ENCODE measurements at regions not wholly inside any gene's neighbourhood (a gene's known extent, or its start where the extent isn't known, plus 50 kb on each side); places are given as distances from the start of the nearest gene placed in this dataset.

- Mint-ChIP-seq H3K27me3 (peaks cover 0 to 14% of the 10 kb centered on the region in 2 donors), H3K4me3 (no peak overlapping the region), H3K27ac (no peak overlapping the region), H3K36me3 (no peaks in the 10 kb centered on the region), H3K4me1 (peaks cover 0 to 7% (median 2%) of the 10 kb centered on the region in 3 donors), H3K9me3 (no peaks in the 10 kb centered on the region)
- H3K36me3 ChIP-seq (ENCODE audit: control insufficient read depth in 2 of 2, extremely low read depth in 1 of 2, insufficient read depth in 1 of 2, low read length in 1 of 2) = no peaks in the 10 kb centered on the region
- WGBS (ENCODE audit: insufficient coverage) = 71% methylated on average over 1 of the region's 7 CpGs
- CTCF ChIA-PET = no interaction called here
- H3K9me3 ChIP-seq = no peaks in the 10 kb centered on the region
- DNase-seq = no peak
- no peak for ATAC-seq (replicated peaks in 1 of 4)
- H3K27ac ChIP-seq (ENCODE audit: low read length) = no peak overlapping the region
- H3K4me3 ChIP-seq (ENCODE audit: control insufficient read depth in 1 of 2, extremely low read depth in 1 of 2, low read length in 1 of 2) = no peak overlapping the region
- peaks cover 0 to 15% of the 10 kb centered on the region in 2 experiments for H3K27me3 ChIP-seq (replicated peaks in 1 of 2; ENCODE audit: control insufficient read depth in 2 of 2, extremely low read depth in 1 of 2, insufficient read depth in 2 of 2, low read length in 1 of 2)
- POLR2A ChIA-PET = no interaction called here
- H3K4me1 ChIP-seq (ENCODE audit: control insufficient read depth in 1 of 2, extremely low read depth in 1 of 2, insufficient read depth in 2 of 2, low read length in 2 of 2) = no peaks in the 10 kb centered on the region
Observed at GRCh38 chr17:73794336-73794735, 150.1 kb upstream of the SDK2 start.

- Mint-ChIP-seq H3K9me3 (no peaks in the 10 kb centered on the region), H3K36me3 (no peaks in the 10 kb centered on the region), H3K27me3 (peaks cover 0 to 15% of the 10 kb centered on the region in 2 donors), H3K4me3 (no peak overlapping the region), H3K4me1 (peaks cover 0 to 7% (median 2%) of the 10 kb centered on the region in 3 donors), H3K27ac (no peak overlapping the region)
- ChIA-PET CTCF (no interaction called here), POLR2A (no interaction called here)
- Histone ChIP-seq H3K9me3 (no peaks in the 10 kb centered on the region), H3K4me1 (ENCODE audit: control insufficient read depth in 1 of 2, extremely low read depth in 1 of 2, insufficient read depth in 2 of 2, low read length in 2 of 2) (no peaks in the 10 kb centered on the region), H3K27me3 (replicated peaks in 1 of 2; ENCODE audit: control insufficient read depth in 2 of 2, extremely low read depth in 1 of 2, insufficient read depth in 2 of 2, low read length in 1 of 2) (peaks cover 0 to 18% of the 10 kb centered on the region in 2 experiments), H3K4me3 (ENCODE audit: control insufficient read depth in 1 of 2, extremely low read depth in 1 of 2, low read length in 1 of 2) (no peak overlapping the region), H3K27ac (ENCODE audit: low read length) (no peak overlapping the region), H3K36me3 (ENCODE audit: control insufficient read depth in 2 of 2, extremely low read depth in 1 of 2, insufficient read depth in 1 of 2, low read length in 1 of 2) (no peaks in the 10 kb centered on the region)
- DNase-seq (no peak), ATAC-seq (replicated peaks in 1 of 4) (no peak)
- 90% methylated on average over 1 of the region's 2 CpGs for WGBS (ENCODE audit: insufficient coverage)
Observed at GRCh38 chr17:73795730-73796129, 151.5 kb upstream of the SDK2 start.

DNA sequence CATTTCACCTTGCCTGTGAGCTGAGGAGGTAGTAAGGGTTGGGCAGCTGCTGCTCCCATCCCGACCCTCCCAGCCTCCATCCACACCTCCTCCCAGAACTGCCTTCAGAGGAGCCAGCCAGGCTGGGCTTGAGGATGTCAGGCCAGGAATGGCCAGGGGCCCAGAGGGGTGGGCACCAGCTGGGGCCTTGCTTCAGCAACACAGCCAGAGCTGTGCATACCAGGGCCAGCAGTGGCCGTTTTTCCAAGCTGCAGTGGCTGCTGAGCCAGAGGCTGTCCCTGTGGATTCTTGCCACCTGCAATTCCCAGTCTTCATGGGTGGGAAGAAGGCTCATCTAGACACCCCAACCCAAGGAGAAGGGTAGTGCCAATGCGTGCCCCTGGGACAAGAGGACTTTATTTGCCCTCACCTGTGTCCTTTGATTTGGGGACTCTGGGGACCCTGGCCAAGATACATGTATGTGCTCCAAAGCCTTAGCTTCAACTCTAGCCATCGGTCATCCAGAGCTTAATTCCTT, 153.4 kb upstream of the SDK2 start:
- no CpG with 5 or more reads among the region's 4 CpGs for WGBS (ENCODE audit: insufficient coverage)
- ATAC-seq (replicated peaks in 1 of 4) (no peak), DNase-seq (no peak)
- no peaks in the 10 kb centered on the region for H3K4me1 ChIP-seq (ENCODE audit: control insufficient read depth in 1 of 2, extremely low read depth in 1 of 2, insufficient read depth in 2 of 2, low read length in 2 of 2)
- CTCF ChIA-PET = interaction anchor here in 1 of 2 donors (0.6 kb wide), 1 partner anchor 416 kb away, joined by 4 read pairs; no protein-coding TSS in a partner anchor
- peaks cover 6 to 18% of the 10 kb centered on the region in 2 donors for H3K27me3 Mint-ChIP-seq
- H3K9me3 Mint-ChIP-seq = peaks cover under 1 to 4% (median 2%) of the 10 kb centered on the region in 3 donors
- no peak overlapping the region for H3K4me3 ChIP-seq (ENCODE audit: control insufficient read depth in 1 of 2, extremely low read depth in 1 of 2, low read length in 1 of 2)
- H3K36me3 Mint-ChIP-seq = no peaks in the 10 kb centered on the region
- H3K4me1 Mint-ChIP-seq = peaks cover 5 to 15% (median 8%) of the 10 kb centered on the region in 3 donors
- H3K36me3 ChIP-seq (ENCODE audit: control insufficient read depth in 2 of 2, extremely low read depth in 1 of 2, insufficient read depth in 1 of 2, low read length in 1 of 2) = no peaks in the 10 kb centered on the region
- no peaks in the 10 kb centered on the region for H3K9me3 ChIP-seq
- no peak overlapping the region for H3K27ac ChIP-seq (ENCODE audit: low read length)
- peaks cover 0 to 12% of the 10 kb centered on the region in 2 experiments for H3K27me3 ChIP-seq (replicated peaks in 1 of 2; ENCODE audit: control insufficient read depth in 2 of 2, extremely low read depth in 1 of 2, insufficient read depth in 2 of 2, low read length in 1 of 2)
- POLR2A ChIA-PET = no interaction called here
- no peak overlapping the region for H3K27ac Mint-ChIP-seq
- no peak overlapping the region for H3K4me3 Mint-ChIP-seq

DNA sequence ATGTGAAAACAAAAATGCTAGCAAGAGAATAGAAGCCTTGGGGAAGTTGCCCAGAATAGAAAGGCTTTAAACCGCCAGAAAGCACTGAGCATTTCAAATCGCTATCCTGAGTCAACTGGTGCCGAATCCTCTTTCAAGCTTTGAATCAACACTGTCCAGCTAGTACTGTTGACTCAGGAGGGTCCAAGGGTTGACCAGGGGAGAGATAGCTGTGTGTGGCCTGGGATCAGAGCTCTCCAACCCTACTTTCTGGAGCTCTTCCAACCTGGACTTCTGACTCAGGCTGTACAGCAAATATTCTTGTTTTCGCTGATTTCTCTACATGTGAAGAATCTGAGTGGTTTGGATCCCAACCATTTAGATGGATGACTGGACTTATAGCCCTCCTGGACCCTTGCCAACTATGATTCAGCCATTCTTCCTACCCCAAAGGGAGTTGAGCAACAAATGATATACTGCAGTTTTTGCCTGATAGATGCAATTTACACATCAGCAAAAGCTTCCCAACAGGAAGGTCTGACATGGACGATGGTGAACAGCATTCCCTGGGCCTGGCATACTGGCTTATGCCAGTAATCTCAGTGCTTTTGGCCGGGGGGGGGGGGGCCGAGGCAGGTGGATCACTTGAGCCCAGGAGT, 154.0 kb upstream of the SDK2 start:
- H3K4me1 ChIP-seq (ENCODE audit: control insufficient read depth in 1 of 2, extremely low read depth in 1 of 2, insufficient read depth in 2 of 2, low read length in 2 of 2) = no peaks in the 10 kb centered on the region
- H3K4me3 ChIP-seq (ENCODE audit: control insufficient read depth in 1 of 2, extremely low read depth in 1 of 2, low read length in 1 of 2) = no peak overlapping the region
- Mint-ChIP-seq H3K36me3 (no peaks in the 10 kb centered on the region), H3K27ac (no peak overlapping the region), H3K4me1 (peaks cover 3 to 18% (median 12%) of the 10 kb centered on the region in 3 donors), H3K4me3 (no peak overlapping the region), H3K9me3 (peaks cover 6 to 9% (median 7%) of the 10 kb centered on the region in 3 donors), H3K27me3 (peaks cover 6 to 15% of the 10 kb centered on the region in 2 donors)
- H3K27me3 ChIP-seq (replicated peaks in 1 of 2; ENCODE audit: control insufficient read depth in 2 of 2, extremely low read depth in 1 of 2, insufficient read depth in 2 of 2, low read length in 1 of 2) = peaks cover 0 to 12% of the 10 kb centered on the region in 2 experiments
- ATAC-seq (replicated peaks in 1 of 4) (no peak), DNase-seq (no peak)
- WGBS (ENCODE audit: insufficient coverage) = 100% methylated on average over 1 of the region's 7 CpGs
- no peak overlapping the region for H3K27ac ChIP-seq (ENCODE audit: low read length)
- POLR2A ChIA-PET = no interaction called here
- H3K9me3 ChIP-seq = no peaks in the 10 kb centered on the region
- CTCF ChIA-PET = interaction anchor here (0.6 to 0.8 kb wide), 2 partner anchors 49 to 417 kb away, joined by 3 to 4 read pairs; no protein-coding TSS in a partner anchor
- no peaks in the 10 kb centered on the region for H3K36me3 ChIP-seq (ENCODE audit: control insufficient read depth in 2 of 2, extremely low read depth in 1 of 2, insufficient read depth in 1 of 2, low read length in 1 of 2)

- H3K9me3 Mint-ChIP-seq = peaks cover 7 to 9% (median 8%) of the 10 kb centered on the region in 3 donors
- CTCF ChIA-PET = interaction anchor here in 1 of 2 donors (0.8 kb wide), 1 partner anchor 49 kb away, joined by 3 read pairs; no protein-coding TSS in a partner anchor
Observed at GRCh38 chr17:73799096-73799495, 154.9 kb upstream of the SDK2 start.

GRCh38 chr17:73799781-73800627, 155.8 kb upstream of the SDK2 start:
- ATAC-seq (replicated peaks in 1 of 4) = no peak
- POLR2A ChIA-PET = no interaction called here

More at GRCh38 chr17:73799096-73799495, 154.9 kb upstream of the SDK2 start:
- Mint-ChIP-seq H3K36me3 (no peaks in the 10 kb centered on the region), H3K4me3 (no peak overlapping the region), H3K4me1 (peaks cover 3 to 18% (median 12%) of the 10 kb centered on the region in 3 donors), H3K27me3 (peaks cover 6 to 15% of the 10 kb centered on the region in 2 donors), H3K27ac (no peak overlapping the region)
- no peaks in the 10 kb centered on the region for H3K4me1 ChIP-seq (ENCODE audit: control insufficient read depth in 1 of 2, extremely low read depth in 1 of 2, insufficient read depth in 2 of 2, low read length in 2 of 2)
- no peaks in the 10 kb centered on the region for H3K36me3 ChIP-seq (ENCODE audit: control insufficient read depth in 2 of 2, extremely low read depth in 1 of 2, insufficient read depth in 1 of 2, low read length in 1 of 2)
- H3K4me3 ChIP-seq (ENCODE audit: control insufficient read depth in 1 of 2, extremely low read depth in 1 of 2, low read length in 1 of 2) = no peak overlapping the region
- ATAC-seq (replicated peaks in 1 of 4) = no peak
- POLR2A ChIA-PET = no interaction called here
- H3K9me3 ChIP-seq = no peaks in the 10 kb centered on the region
- H3K27ac ChIP-seq (ENCODE audit: low read length) = no peak overlapping the region
- H3K27me3 ChIP-seq (replicated peaks in 1 of 2; ENCODE audit: control insufficient read depth in 2 of 2, extremely low read depth in 1 of 2, insufficient read depth in 2 of 2, low read length in 1 of 2) = peaks cover 0 to 16% of the 10 kb centered on the region in 2 experiments
- no peak for DNase-seq

More at GRCh38 chr17:73799781-73800627, 155.8 kb upstream of the SDK2 start:
- Histone ChIP-seq H3K36me3 (ENCODE audit: control insufficient read depth in 2 of 2, extremely low read depth in 1 of 2, insufficient read depth in 1 of 2, low read length in 1 of 2) (no peaks in the 10 kb centered on the region), H3K27me3 (replicated peaks in 1 of 2; ENCODE audit: control insufficient read depth in 2 of 2, extremely low read depth in 1 of 2, insufficient read depth in 2 of 2, low read length in 1 of 2) (peaks cover 0 to 21% of the 10 kb centered on the region in 2 experiments), H3K27ac (ENCODE audit: low read length) (no peak overlapping the region), H3K4me1 (ENCODE audit: control insufficient read depth in 1 of 2, extremely low read depth in 1 of 2, insufficient read depth in 2 of 2, low read length in 2 of 2) (no peaks in the 10 kb centered on the region), H3K4me3 (ENCODE audit: control insufficient read depth in 1 of 2, extremely low read depth in 1 of 2, low read length in 1 of 2) (no peak overlapping the region), H3K9me3 (no peaks in the 10 kb centered on the region)
- Mint-ChIP-seq H3K4me3 (no peak overlapping the region), H3K9me3 (peaks cover 7 to 9% (median 8%) of the 10 kb centered on the region in 3 donors), H3K27me3 (peaks cover 7 to 15% of the 10 kb centered on the region in 2 donors), H3K36me3 (no peaks in the 10 kb centered on the region), H3K4me1 (peaks cover 3 to 12% (median 10%) of the 10 kb centered on the region in 3 donors), H3K27ac (no peak overlapping the region)
- CTCF ChIA-PET = no interaction called here
- no CpG with 5 or more reads among the region's 7 CpGs for WGBS (ENCODE audit: insufficient coverage)
- DNase-seq = no peak
